ENCODE measurements at regions not wholly inside any gene's neighbourhood (a gene's known extent, or its start where the extent isn't known, plus 50 kb on each side); places are given as distances from the start of the nearest gene placed in this dataset.

GRCh38 chr18:27311114-27311513 lies 126.0 kb upstream of the CHST9 start:
- H3K36me3 ChIP-seq (ENCODE audit: control insufficient read depth, insufficient read depth, low read length) = no peaks in the 10 kb centered on the region
- H3K4me1 ChIP-seq (ENCODE audit: control insufficient read depth, insufficient read depth, low read length) = no peaks in the 10 kb centered on the region
- CTCF ChIA-PET = no interaction called here
- POLR2A ChIA-PET = no interaction called here
- H3K27me3 ChIP-seq (ENCODE audit: control insufficient read depth, insufficient read depth, low read length) = no peaks in the 10 kb centered on the region
- H3K4me3 ChIP-seq (ENCODE audit: low read depth in 2 of 2, low read length in 2 of 2) = no peak overlapping the region
- no TSS peak for BruUV-seq (replicated peaks)
- no peaks in the 10 kb centered on the region for H3K9me3 ChIP-seq (ENCODE audit: control insufficient read depth, insufficient read depth, low read depth, low read length)
- TF ChIP-seq REST (IDR thresholded peaks at IDR 0.05; ENCODE audit: insufficient read depth in 1 of 2, low read depth in 2 of 2, low read length in 1 of 2) (no peak), TCF7L2 (IDR thresholded peaks at IDR 0.05; ENCODE audit: low read depth, low read length) (no peak), SIN3A (IDR thresholded peaks at IDR 0.05; ENCODE audit: borderline replicate concordance, insufficient read depth, low read depth, low read length) (no peak), CTCF (IDR thresholded peaks at IDR 0.05) (no peak), POLR2AphosphoS5 (IDR thresholded peaks at IDR 0.05; ENCODE audit: low read depth, low read length) (no peak)
- no peak for DNase-seq (ENCODE audit: low read depth, low spot score)
- ATAC-seq = no peak
- in situ Hi-C loops (cut with HindIII; ENCODE audit: low pct_unique_long_range_greater_than_20kb, low sequenced_read_pairs) (no loop called here), intact Hi-C loops (cut with micrococcal nuclease; ENCODE audit: unreplicated experiment) (no loop called here)
- no peak overlapping the region for H3K27ac ChIP-seq (ENCODE audit: low read length)

GRCh38 chr18:27301615-27302378 lies 116.7 kb upstream of the CHST9 start:
- H3K9me3 ChIP-seq (ENCODE audit: control insufficient read depth, insufficient read depth, low read depth, low read length) = no peaks in the 10 kb centered on the region
- ATAC-seq = no peak
- intact Hi-C loops (cut with micrococcal nuclease; ENCODE audit: unreplicated experiment) = no loop called here
- ChIA-PET POLR2A (no interaction called here), CTCF (no interaction called here)
- no peaks in the 10 kb centered on the region for H3K36me3 ChIP-seq (ENCODE audit: control insufficient read depth, insufficient read depth, low read length)
- no peak for DNase-seq (ENCODE audit: low read depth, low spot score)
- TF ChIP-seq SIN3A (IDR thresholded peaks at IDR 0.05; ENCODE audit: borderline replicate concordance, insufficient read depth, low read depth, low read length) (no peak), REST (IDR thresholded peaks at IDR 0.05; ENCODE audit: insufficient read depth in 1 of 2, low read depth in 2 of 2, low read length in 1 of 2) (no peak), CTCF (IDR thresholded peaks at IDR 0.05) (no peak), TCF7L2 (IDR thresholded peaks at IDR 0.05; ENCODE audit: low read depth, low read length) (no peak), POLR2AphosphoS5 (IDR thresholded peaks at IDR 0.05; ENCODE audit: low read depth, low read length) (no peak)
- no peak overlapping the region for H3K27ac ChIP-seq (ENCODE audit: low read length)
- no peaks in the 10 kb centered on the region for H3K4me1 ChIP-seq (ENCODE audit: control insufficient read depth, insufficient read depth, low read length)
- H3K27me3 ChIP-seq (ENCODE audit: control insufficient read depth, insufficient read depth, low read length) = no peaks in the 10 kb centered on the region
- no peak overlapping the region for H3K4me3 ChIP-seq (ENCODE audit: low read depth in 2 of 2, low read length in 2 of 2)
- no TSS peak for BruUV-seq (replicated peaks)
- in situ Hi-C loops (cut with HindIII; ENCODE audit: low pct_unique_long_range_greater_than_20kb, low sequenced_read_pairs) = no loop called here

Data from Panc1 (cell line).